ENCODE measurements at regions not wholly inside any gene's neighbourhood (a gene's known extent, or its start where the extent isn't known, plus 50 kb on each side); places are given as distances from the start of the nearest gene placed in this dataset.

GRCh38 chr3:178096955-178097354, 439.3 kb upstream of the KCNMB2 start:
- no peak for TF ChIP-seq CTCF (IDR thresholded peaks at IDR 0.05)
- TF ChIP-seq POLR2A (IDR thresholded peaks at IDR 0.05), result no peak

All from heart left ventricle (tissue), 13 donors.